ENCODE measurements at regions not wholly inside any gene's neighbourhood (a gene's known extent, or its start where the extent isn't known, plus 50 kb on each side); places are given as distances from the start of the nearest gene placed in this dataset.
A peak's percentile ranks its signal among the peaks of the same experiment; 100 is the strongest.

DNA sequence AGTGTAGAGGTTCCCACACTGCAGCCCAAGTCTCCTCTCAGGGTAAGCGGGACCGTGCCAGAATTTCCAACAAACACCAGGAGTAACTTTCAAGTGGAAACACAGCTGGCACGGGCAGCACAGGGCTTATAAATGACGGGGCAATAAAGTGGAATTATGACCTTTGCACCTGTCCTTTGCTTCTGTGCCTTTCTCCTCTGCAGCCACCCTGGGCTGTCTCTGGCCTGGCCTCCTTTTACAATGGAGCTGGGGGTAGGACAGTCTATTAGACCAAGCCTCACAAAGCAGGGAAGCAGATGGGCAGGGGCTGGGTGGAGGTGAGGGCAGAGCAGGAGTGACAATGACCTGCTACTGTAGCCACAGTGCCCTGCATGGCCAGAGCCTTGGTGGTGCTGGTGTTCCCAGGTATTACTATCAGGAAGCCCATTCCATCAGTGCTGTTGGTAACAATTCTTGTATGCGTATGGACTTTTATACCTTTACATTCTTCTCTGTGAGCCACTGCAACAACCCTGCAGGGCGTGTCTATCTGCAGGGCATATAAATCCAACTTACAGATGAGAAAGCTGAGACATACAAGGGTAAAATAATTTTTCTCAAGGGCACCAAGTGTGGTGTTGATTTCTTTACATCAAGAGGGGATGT is 387.8 kb downstream of the CTTN start:
- TF ChIP-seq CTCF (IDR thresholded peaks at IDR 0.05): no peak
- TF ChIP-seq POLR2A (IDR thresholded peaks at IDR 0.05): peak in 1 of 2 donors; percentile 20
